HG02885 (cell line): ENCODE measurements at regions not wholly inside any gene's neighbourhood (a gene's known extent, or its start where the extent isn't known, plus 50 kb on each side); places are given as distances from the start of the nearest gene placed in this dataset.
"Not testable (repeated sequence)": the region's sequence is repeated elsewhere in the genome, so short reads cannot be mapped to it uniquely, and the experiment has no call there.

Experiments used
- ATAC-seq: cut with Tn5 transposase; IDR thresholded peaks from one replicate; pipeline ENCODE4 v1.9.1; 2021; ENCODE audit warnings: mild to moderate bottlenecking; ENCODE audit not compliant: unreplicated experiment, poor library complexity

- not testable (repeated sequence) for ATAC-seq
Measured at GRCh38 chr3:195999176-195999575, 82.7 kb downstream of the TFRC start.

- not testable (repeated sequence) for ATAC-seq
Measured at GRCh38 chr3:195996314-195996713, 85.6 kb downstream of the TFRC start.

GRCh38 chr3:195994343-195994742, 86.0 kb upstream of the TNK2 start:
- ATAC-seq: not testable (repeated sequence)

GRCh38 chr3:195993671-195994070, 85.3 kb upstream of the TNK2 start:
- not testable (repeated sequence) for ATAC-seq

DNA sequence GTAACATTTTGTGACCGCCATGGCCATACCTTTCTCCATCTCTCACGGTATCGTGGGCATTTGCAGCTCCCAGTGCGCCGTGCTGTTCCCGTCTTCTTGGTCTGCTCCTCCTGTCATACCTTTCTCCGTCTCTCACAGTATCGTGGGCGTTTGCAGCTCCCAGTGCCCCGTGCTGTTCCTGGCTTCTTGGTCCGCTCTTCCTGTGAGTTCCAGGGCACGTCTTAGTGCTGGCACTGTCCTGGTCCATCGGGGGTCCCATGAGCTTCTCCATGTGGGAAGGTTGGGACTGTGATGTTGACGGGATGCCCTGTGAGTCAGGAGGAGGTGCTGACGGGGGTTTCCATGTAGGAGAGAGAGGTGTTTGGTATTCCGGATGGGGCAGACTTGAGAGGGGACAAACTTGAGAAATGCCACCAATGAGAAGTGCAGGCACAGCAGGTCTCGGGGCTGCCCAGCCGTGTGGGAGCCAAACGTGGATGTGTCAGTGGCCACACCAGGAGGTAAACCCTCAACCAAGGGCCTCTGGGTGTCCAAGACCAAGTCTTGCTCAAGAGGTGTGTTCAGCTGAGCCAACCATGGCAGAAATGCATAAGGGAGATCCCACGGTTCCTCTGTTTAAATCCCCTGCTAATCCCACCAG, 84.7 kb upstream of the TNK2 start:
- not testable (repeated sequence) for ATAC-seq

- not testable (repeated sequence) for ATAC-seq
Measured at GRCh38 chr3:195991986-195992385, 83.6 kb upstream of the TNK2 start.

- ATAC-seq: not testable (repeated sequence)
Measured at GRCh38 chr3:195991243-195991642, 82.9 kb upstream of the TNK2 start.

DNA sequence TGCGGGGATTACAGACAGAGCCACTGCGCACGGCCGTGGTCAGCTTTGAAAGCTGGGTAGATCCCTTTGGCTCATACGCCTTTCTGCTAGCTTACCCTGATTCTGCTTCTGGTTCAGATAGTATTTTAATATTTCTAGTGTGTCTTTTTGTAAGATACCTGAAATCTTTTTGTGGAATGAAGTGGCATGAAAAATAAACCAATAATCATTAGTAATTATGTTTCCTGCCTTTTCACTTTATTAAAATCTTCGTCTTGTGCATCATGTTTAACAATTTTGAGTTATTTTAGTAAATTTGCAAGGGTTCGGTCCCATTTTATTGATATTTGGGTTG, 82.5 kb upstream of the TNK2 start:
- ATAC-seq: not testable (repeated sequence)

DNA sequence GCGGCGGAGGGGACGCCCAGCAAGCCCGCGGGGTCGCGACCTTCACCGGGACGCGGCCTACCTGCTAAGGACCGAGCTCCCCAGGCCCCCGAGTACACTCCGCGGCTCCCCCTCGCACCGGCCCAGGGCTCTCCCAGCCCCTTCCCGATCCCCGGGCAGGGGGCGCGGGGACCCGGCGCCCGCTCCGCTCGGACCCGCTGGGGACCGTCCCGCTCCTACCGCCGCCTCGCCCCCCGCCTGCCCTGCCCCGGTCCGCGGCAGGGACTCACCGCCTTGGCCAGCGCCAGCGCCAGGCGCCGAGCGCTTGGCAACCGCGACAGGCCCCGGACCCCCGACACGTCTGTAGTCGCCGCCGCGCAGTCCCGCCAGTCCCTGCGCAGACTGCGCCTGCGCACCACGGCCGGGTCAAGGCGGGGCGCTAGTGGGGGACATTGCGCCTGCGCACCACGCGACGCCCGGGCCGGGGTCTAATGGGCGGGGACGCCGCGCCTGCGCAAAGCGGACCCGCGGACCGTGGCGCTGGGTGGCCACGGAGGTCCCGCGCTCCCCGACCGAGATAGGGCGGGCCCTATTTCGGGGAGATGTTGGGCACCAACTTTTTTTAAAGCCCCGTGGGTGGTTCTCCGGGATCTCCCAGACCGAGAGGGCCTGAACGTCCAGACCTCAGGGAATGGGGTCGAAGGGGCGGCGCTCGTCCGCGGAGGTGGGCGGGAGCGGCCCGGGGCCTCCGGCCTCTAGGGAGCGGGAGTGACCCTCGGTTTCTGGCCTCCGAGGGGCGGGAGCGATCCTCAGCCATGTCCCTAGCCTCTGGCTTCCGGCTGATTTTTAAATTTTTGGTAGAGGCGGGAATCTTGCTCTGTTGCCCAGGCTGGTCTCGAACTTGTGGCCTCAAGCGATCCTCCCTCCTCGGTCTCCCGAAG, 81.8 kb upstream of the TNK2 start:
- ATAC-seq: peak; percentile 92

GRCh38 chr3:195989197-195989920, 81.0 kb upstream of the TNK2 start:
- ATAC-seq: peak; percentile 49

- ATAC-seq: not testable (repeated sequence)
Measured at GRCh38 chr3:195988764-195989163, 80.4 kb upstream of the TNK2 start.

GRCh38 chr3:195987001-195987400, 78.7 kb upstream of the TNK2 start:
- ATAC-seq: not testable (repeated sequence)

GRCh38 chr3:195986576-195986975, 78.2 kb upstream of the TNK2 start:
- not testable (repeated sequence) for ATAC-seq

DNA sequence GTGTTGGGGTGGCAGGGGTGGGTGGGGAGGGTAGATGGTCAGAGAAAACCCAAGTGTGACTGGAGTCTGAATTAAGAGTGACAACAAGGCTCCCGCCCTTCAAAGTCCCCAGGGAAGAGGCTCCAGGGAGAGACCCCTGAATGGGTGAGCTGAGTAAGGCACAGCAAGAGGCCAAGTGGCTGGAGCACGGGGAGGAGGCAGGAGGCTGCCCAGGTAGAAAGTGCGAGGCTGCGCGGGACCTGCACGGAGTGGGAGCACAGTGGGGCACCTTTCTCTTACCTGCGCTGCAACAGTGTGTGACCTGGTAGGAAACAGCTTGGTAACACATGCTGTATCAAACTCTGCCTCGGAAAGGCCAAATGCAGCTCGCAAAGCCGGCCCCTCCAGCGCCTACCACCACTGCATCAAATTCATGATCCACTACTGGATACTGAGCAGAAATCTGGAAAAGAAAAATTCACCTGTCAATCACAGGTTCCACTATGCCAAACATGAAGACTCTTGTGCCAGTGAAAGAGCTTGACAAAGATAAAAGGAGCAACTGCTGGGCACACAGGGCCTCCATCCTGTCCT, 77.1 kb upstream of the TNK2 start:
- not testable (repeated sequence) for ATAC-seq

DNA sequence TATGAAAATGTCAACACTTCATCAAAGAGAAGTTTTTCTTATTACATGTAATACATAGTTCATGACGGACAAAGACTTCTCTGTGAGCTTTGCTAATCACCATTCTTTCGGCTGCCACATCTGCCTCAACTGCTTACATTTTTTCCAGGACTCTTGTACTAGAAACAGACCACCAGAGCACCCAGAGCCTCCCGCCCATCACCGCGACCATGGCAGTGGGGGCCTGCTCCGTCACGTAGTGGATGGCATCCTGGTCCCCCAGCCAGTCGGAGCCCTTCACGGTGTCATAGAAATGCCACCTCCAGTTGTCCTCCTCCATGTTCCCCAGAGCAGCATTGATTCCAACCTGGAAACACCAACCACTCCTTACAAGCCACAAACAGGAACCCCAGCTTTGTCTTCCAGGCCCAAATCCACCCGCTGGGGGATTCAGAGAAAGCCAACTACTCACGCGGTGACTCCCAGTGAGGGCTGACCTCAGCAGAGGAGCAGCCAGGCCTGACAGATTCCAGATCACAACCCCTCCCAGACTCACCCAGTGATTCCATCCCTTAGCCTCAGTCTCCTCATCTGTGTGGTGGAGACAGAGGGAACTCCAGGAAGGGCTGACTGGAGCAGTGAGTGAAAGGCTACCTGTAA, 76.2 kb upstream of the TNK2 start:
- ATAC-seq: not testable (repeated sequence)

DNA sequence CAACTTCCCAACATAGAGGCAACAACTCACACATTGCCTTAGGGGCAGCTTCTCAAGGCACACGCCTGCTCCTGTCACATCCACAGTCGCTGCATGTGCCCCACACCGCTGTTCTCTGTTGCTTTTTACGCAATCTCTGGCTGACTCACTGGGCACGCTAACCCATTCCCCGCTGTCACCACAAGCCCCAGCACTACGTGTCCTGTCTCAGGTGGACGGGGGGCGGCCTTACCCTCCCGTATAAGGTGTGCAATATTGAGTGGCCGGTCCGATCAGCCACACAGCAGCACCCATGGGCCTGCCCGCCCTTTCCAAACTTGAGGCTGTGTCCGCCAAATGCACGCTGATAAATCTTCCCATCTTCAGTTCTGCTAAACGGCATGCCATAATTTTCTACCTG, 75.5 kb upstream of the TNK2 start:
- ATAC-seq: not testable (repeated sequence)

GRCh38 chr3:195982754-195983153, 74.4 kb upstream of the TNK2 start:
- not testable (repeated sequence) for ATAC-seq

GRCh38 chr3:195981778-195982177, 73.4 kb upstream of the TNK2 start:
- ATAC-seq: not testable (repeated sequence)

DNA sequence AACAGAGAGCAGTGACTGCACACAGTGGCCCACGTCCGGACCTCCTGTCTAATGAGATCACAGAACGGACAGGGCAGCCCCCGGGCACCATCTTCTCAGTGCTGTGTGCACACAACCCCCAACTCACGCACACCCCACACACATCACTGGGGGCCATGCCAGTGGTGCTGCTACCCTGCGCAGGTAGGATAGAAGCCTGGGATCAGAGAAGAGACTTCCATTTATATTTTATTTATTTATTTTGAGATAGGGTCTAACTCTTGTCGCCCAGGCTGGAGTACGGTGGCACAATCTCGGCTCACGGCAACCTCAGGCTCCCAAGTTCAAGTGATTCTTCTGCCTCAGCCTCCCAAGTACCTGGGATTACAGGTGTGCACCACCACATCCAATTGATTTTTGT, 71.5 kb upstream of the TNK2 start:
- ATAC-seq: not testable (repeated sequence)

DNA sequence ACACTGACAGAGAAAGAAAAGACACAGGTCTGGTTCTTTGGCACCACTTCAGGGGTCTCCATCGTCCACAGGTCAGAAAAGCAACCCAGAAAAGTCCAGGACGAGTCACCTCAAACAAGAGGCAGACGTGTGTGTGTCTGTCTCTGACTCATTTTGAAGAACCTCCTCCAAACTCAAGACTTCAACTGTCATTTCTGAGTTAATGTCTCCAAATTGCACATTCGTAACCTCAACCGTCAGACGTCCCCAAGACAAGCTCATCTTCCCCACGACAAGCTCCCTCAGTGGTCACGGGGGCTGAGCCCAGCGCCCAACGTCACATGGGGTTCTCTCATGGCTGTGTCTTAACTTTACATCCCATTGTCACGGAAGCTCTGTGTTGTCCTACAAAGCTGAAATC, 70.2 kb upstream of the TNK2 start:
- ATAC-seq: not testable (repeated sequence)
